IMR-90 (cell line): ENCODE measurements at regions not wholly inside any gene's neighbourhood (a gene's known extent, or its start where the extent isn't known, plus 50 kb on each side); places are given as distances from the start of the nearest gene placed in this dataset.

Experiments used
- CHD1 ChIP-seq: IDR thresholded peaks from 2 replicates; pipeline ENCODE4 v1.6.1; 2012; ENCODE audit warnings: low read depth, low read length, improper control_type of control experiment
- CTCF ChIP-seq: conservative IDR thresholded peaks from 2 replicates; pipeline ENCODE4 v1.5.1; 2012; ENCODE audit warnings: mild to moderate bottlenecking, low read depth, low read length, improper control_type of control experiment
- MAFK ChIP-seq: IDR thresholded peaks from 2 replicates; pipeline ENCODE4 v1.6.1; 2012; ENCODE audit warnings: low read depth, low read length, improper control_type of control experiment
- MXI1 ChIP-seq: IDR thresholded peaks from 2 replicates; pipeline ENCODE4 v1.6.1; 2012; ENCODE audit warnings: low read depth, mild to moderate bottlenecking, low read length, moderate library complexity, borderline replicate concordance
- POLR2A ChIP-seq: IDR thresholded peaks from 2 replicates; pipeline ENCODE4 v1.6.1; 2012; ENCODE audit warnings: mild to moderate bottlenecking, low read depth, low read length
- RFX5 ChIP-seq: IDR thresholded peaks from 2 replicates; pipeline ENCODE4 v1.8.0; 2012; ENCODE audit warnings: low read depth, mild to moderate bottlenecking, low read length, moderate library complexity
- SMC3 ChIP-seq: fragments of 150-350 bp; IDR thresholded peaks from 2 replicates; pipeline ENCODE4 v1.6.1; 2016; ENCODE audit warnings: low read depth, mild to moderate bottlenecking, antibody characterized with exemption, low read length, moderate library complexity

DNA sequence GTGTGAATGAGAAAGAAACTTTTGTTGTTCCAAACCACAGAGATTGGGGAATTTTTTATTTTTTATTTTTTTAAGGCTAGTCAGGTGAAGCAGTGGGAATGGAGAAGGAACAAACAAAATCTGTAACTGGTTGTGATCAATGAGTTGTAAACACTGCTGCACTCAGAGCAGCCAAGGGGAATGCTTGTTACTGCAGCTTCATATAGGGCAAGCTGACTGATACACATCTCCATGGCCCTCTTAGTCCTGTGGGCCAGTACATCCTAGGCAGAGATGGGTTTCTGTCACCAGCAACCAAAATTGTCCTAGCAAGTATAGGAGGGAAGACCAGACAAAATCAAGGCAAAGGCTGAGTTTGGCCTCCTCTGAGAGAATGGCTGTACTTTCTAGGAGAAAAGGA is 306.8 kb downstream of the CTTN start:
- TF ChIP-seq POLR2A: no peak
- no peak for TF ChIP-seq SMC3
- TF ChIP-seq CTCF: no peak
- TF ChIP-seq MXI1: no peak
- TF ChIP-seq MAFK: no peak
- no peak for TF ChIP-seq CHD1
- no peak for TF ChIP-seq RFX5
